ENCODE measurements at regions not wholly inside any gene's neighbourhood (a gene's known extent, or its start where the extent isn't known, plus 50 kb on each side); places are given as distances from the start of the nearest gene placed in this dataset.

DNA sequence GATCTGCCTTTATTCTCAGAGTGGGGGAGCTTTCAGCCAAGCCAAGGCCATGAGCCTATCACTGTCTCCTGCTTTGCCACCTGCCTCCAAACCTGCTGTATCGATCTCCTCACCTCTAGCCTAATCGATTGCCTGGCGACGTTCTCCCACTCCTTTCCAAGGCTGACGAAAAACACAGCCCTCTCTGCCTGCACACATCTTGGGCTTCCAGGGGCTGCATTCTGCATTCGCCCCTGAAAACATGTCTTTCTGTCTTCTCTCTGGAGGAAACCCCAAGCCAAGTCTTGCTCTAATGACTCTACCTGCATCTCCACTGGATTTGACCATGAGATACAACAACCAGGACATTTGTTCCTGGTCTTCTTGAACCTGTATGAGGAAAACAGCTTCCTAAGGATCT, 540.7 kb downstream of the BCL11B start:
- ATAC-seq (no peak), DNase-seq (no peak)
- intact Hi-C loops (cut with micrococcal nuclease) = no loop called here

DNA sequence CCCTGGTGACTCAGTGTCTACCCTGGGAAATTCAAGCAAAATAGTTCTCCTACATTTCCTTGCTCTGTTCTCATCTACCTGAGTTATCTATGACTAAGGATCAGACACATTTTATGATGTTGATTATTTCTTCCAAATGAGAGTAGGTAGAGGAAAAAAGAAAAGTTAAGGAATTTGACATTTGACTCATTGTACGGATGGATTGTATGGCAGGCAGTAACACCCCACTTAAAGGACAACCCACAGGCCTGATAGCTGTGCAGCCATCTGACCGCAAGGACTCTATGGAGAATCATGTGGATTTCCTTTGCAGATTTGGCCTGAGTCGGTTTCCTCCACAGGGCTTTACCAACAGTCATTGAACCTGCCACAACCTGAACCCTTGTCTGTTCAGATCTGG, 540.3 kb downstream of the BCL11B start:
- intact Hi-C loops (cut with micrococcal nuclease) = no loop called here
- no peak for ATAC-seq
- DNase-seq = no peak

DNA sequence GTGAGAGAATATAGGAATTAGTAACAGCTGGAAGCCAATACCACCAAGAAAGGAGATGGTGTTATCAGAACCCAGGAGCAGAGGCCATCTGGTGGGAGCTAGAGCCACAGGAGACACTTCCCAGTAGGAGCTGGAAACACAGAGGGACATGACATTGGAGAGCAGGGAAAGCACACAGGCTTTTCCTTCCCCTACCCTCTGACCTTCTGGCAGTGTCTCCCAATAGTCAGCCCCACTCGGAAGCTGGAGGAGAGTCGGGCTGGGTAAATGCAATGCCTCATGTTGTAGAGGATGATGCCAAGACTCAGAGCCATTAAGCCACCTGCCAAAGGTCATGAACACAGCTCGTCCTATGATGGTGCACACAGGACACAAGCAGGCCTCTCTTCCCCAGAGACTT, 538.5 kb downstream of the BCL11B start:
- ATAC-seq = no peak
- intact Hi-C loops (cut with micrococcal nuclease) = no loop called here

DNA sequence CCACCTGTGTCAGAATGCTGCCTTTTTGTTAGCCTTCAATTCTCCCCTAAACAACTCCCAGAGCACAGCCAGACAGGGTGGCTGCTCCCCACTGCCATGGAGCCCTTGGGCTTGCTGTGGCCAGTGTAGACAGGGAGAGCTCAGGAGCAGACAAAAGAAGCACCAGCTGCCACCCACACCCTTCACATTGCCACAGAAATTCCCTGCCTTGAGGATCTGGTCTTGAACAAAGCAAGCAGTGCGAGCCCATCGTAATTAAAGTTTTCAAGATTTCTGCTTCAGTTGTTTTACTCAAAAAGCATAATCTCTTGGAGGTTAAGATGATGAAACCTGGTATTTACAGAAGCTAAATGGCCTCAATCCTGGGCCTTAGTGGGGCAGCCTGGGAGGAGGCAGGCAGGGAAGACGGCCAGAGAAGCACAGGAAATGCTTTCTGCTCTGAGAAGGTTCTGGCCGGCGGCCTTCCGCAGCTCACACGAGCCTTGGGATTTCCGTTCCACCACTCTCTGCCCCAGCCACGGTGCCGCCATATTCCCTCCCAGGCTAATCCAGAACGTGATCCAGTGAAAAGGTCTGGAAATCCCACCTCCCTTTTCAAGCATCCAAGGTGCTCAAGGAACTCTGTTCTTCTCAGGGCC, 535.2 kb downstream of the BCL11B start:
- intact Hi-C loops (cut with micrococcal nuclease) = no loop called here
- ATAC-seq (no peak), DNase-seq (no peak)

More for the DNA sequence above, 538.5 kb downstream of the BCL11B start:
- no peak for DNase-seq

DNA sequence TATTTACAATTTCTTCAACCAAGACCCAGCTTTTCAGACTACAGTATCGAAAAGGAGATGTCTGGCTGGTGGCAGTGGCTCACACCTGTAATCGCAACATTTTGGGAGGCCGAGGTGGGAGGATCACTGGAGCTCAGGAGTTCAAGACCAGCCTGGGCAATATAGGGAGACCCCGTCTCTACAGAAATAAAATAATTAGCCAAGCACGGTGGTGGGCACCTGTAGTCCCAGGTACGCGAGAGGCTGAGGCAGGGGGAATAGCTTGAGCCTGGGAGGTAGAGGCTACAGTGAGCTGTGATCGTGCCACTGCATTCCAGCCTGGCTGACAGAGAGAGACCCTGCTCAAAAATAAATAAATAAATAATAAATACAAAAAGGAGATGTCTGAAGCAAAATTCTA, 530.5 kb downstream of the BCL11B start:
- ATAC-seq (no peak), DNase-seq (no peak)
- intact Hi-C loops (cut with micrococcal nuclease) = no loop called here

DNA sequence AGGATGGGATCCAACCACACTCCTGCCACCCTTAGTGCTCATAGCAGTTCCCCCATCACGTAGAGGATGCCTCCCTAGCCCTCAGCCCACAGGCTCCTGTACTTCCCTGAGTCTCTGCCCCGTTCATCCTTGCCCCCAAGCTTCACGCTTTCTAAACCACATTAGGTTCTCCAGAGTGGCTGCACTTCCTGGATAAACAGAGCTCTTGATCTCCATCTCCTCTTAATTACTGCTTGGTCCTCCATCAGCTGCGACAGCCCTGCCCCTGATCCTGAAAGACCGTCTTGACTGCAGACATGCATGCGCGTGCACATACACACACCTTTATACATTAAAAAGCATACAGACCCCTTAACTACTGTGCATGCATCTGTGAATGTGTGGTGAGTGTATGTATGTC, 530.0 kb downstream of the BCL11B start:
- DNase-seq (no peak), ATAC-seq (no peak)
- intact Hi-C loops (cut with micrococcal nuclease) = no loop called here

DNA sequence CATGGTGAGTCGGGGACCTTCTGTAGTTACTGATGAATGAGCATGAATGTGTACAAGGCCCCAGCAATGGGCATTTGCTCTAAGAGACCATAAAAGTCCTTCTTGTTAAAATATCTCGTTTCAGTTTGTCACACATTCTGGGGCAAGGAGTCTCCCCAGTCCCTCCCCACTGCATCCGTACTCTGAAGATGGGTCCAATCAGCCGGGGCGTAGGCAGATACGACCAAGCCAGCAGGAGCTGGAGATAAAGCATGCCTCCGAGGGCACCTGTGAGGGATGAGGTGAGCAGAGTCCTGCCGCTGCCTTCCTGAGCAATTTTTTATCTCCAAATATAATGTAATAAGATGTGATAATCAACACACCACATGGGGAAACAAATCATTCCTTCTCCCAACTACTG, 528.5 kb downstream of the BCL11B start:
- intact Hi-C loops (cut with micrococcal nuclease) = no loop called here
- DNase-seq (no peak), ATAC-seq (no peak)

DNA sequence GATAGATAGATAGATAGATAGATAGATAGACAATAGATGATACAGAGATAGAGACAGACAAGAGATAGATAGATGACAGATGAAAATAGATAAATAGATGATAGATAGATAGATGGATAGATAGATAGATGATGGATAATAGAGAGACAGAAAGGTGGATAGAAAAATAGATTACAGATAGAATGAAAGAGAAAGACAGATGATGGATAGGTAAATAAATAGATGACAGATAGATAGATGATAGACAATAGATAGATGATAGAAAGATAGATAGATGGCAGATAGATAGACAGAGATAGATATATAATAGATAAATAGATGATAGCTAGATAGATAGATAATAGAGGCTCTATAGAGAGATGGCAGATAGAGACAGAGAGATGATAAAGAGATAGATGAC, 523.0 kb downstream of the BCL11B start:
- ATAC-seq = no peak
- intact Hi-C loops (cut with micrococcal nuclease) = no loop called here
- DNase-seq = no peak

DNA sequence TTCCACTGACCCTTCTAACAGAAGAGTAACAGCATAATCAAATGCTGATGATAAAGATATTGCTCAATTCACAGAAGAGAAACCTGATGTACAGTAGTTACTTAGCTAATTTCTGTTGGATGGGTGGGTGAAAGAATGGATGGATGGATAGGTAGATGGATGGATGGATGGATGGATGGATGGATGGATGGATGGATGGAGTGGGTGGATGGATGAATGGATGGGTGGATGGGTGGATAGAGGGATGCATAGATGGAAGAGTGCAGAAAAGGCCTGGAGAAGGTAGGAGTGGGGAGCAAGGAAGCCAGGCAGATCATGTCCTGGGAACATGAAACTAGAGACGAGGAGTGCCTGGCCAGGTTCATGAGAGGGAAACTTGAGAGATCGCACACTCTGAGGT, 520.9 kb downstream of the BCL11B start:
- intact Hi-C loops (cut with micrococcal nuclease) = no loop called here
- DNase-seq = no peak
- no peak for ATAC-seq

DNA sequence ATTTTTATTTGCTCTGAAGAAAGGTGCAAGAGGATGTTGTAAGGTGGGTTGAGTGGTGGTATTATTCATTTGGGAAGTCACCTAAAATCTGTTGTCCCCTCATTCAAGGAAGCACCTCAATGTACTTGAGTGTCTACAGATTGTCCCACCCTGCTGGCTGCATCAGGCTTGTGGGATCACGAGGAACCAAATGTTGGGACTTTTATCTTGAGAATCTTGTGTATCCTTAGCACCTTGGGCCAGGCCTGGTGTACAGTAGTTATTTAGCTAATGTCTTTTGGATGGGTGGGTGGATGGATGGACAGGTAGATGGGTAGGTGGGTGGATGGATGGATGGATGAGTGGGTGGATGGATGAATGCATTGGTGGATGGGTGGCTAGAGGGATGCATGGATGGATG, 519.3 kb downstream of the BCL11B start:
- intact Hi-C loops (cut with micrococcal nuclease) = no loop called here
- no peak for ATAC-seq
- DNase-seq = no peak

DNA sequence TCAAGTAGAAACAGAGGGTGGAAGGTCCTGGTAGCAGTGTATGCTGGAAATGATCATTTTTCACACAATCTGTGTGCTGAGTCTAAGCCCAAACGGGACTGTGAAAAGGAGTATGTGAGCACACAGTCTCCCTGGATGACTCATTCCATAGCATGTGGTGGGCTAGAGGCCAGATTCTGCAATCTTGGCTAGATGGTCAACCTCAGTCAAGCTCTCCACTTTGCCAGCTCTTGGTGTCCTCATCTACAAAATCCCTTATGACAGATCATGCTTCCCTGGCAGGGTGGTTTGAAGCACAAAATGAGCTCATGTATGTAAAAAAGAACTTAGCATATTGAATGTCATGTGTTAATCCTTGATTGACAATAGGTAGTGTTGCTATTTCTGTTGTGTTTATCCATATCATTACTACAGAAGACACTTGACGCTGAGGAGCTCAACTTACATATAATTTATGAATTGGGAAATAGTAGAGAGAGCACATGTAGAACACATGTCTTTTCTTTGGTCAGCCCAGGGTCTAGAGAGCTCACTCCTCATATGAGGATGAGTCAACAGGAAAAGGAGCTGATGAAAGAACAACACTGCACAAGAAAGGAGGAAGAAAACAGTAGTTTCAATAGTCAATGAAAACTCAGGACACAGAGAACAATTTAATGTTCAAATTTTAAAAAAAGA, 517.5 kb downstream of the BCL11B start:
- intact Hi-C loops (cut with micrococcal nuclease) = no loop called here
- DNase-seq (no peak), ATAC-seq (no peak)

DNA sequence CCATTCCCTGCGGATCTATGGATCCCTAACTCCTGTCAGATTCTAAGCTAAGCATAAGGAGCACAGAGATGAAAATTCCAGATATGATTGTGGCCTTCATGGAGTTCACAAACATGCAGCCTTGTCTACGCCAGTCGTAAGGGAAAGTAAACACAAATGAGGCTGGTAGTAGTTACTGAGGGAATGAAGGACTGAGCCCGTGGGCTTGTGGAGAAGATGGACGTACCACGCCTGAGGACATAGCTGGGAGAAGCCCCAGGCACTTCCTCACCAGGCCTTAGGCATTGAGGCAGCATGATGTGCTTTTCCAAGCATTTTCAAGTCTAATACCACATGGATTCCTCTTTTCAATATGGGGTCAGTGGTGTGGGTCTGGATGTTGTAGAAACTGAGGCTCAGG, 515.2 kb downstream of the BCL11B start:
- intact Hi-C loops (cut with micrococcal nuclease) = no loop called here
- no peak for ATAC-seq
- DNase-seq = no peak

DNA sequence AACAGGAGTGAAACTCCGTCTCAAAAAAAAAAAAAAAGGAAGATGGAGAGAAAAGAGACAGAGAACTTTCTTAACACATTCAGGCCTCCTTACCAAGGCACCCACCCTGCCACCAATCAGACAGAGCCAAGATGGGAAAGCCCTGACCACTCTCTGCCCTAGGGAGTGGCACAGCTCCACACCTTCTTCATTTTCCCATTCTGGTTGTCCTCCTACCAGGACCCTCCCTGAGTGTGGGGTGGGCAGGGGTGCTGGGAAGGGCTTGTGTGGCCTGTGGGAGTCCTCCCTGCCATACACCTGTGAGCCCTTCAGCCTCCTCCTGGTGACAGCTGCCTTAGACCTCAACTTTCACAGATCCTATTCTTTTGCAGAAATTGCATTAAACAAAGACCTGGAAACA, 513.6 kb downstream of the BCL11B start:
- intact Hi-C loops (cut with micrococcal nuclease) = no loop called here
- no peak for ATAC-seq
- DNase-seq = no peak

DNA sequence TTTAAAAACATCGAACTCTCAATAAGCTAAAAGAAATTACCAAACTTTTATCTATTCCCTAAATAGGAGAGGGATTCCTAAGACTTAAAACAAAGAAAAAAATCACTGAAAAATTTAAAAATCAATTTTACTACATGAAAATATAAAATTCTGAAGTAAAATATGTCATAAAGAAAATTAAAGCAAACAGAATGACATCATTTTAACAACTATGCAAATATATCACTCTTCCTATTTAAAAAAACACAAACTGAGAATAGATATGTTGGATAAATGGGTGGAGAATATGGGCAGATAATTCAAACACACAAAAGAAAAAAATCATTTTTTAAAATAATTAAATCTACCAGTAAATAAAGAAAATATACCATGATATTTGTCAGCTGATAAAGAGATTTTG, 510.0 kb downstream of the BCL11B start:
- ATAC-seq = no peak
- intact Hi-C loops (cut with micrococcal nuclease) = no loop called here
- no peak for DNase-seq

DNA sequence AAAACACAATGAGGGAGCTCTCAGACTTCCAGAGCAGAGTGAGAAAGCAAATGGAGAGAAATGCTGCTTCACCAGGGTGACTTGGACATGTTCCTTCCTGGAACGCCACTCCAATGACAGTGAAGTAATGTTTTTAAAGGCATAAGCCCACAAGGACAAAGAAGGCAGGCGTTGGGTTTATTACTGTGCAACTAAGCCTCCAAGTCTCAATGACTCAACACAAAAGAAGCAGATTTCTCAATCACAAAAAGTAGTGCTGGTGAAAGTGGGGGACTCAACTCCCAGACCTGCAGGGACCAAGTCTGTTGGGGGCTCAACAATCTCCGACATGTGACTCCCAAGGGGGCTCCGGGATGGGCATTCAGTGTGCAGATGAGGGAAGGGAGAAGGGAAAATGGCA, 505.2 kb downstream of the BCL11B start:
- DNase-seq (no peak), ATAC-seq (no peak)
- intact Hi-C loops (cut with micrococcal nuclease) = no loop called here

DNA sequence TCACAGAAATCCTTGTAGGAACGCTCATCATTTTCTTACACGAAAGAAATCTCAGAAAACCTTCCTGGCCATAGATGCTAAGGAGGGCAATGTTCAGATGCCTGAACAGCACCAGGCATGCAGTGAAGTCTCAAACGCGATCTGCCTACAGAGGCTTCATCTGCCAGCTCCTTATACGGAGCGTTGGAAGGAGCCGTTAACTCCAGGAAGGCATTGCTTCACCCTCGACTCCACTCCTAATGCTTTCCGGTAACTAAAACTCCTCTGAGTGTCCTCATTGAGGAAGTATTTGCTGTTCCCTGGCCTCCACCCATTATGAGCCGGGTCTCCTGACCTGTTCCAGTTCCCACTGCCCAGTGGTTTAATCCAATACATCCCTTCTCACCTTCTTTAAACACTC, 502.7 kb downstream of the BCL11B start:
- no peak for ATAC-seq
- intact Hi-C loops (cut with micrococcal nuclease) = no loop called here
- DNase-seq = no peak

DNA sequence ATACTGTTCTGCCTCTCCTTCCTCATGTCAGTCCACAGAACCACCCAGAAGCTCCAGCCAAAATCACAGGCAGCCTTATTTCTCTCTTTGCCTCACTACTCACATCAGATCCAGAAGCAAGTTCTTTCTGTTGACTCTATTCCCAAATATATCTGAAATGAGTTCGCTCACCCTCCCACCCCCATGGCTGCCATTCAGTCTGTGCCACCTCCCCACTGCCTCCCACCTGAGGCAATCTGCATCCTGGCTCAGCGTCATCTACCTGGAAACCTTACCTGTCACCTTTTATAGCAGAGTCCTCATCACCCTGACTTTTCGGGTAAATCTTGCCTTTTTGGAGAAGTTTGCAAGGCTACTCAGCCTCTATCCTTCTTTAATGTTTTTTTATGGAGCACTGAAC, 501.8 kb downstream of the BCL11B start:
- DNase-seq = no peak

DNA sequence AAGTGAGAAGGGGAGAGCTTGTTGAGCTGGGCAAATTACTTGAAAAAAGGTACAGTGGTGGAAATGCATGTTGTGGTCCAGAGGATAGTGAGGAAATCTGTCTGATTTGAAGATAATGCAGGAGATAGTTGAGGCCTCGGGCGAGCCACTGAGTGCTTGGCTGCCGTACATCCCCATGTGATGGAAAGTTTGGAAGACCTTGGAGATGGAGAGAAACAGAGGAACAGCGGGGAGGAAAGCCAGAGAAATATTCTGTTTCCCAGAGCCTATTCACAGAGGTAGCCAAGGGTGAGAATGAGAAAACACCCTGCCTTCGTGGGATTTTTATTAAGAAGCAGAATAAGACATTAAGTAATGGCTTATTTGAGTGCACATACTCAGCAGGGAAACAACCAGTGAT, 498.2 kb downstream of the BCL11B start:
- no peak for DNase-seq
- intact Hi-C loops (cut with micrococcal nuclease) = no loop called here
- ATAC-seq = no peak

More for the DNA sequence above, 501.8 kb downstream of the BCL11B start:
- intact Hi-C loops (cut with micrococcal nuclease) = no loop called here
- no peak for ATAC-seq

DNA sequence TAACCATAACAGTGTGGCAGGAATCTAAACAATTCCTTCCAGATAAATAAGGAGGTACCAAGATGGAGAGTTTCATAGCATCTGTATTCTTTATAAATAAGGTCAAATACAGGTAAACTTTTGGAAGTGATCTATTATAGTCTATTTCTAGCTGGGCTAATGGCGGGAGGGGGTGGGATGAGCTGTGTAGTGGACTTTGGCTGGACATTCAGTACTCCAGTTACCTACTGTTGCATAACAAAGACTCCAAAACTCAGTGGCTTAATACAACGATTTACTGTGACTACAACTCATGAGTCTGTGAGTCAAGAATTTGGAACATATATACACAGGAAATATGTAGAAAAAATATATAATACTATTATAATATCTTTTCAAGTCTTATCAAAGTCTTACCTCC, 496.1 kb downstream of the BCL11B start:
- no peak for ATAC-seq
- no peak for DNase-seq
- intact Hi-C loops (cut with micrococcal nuclease) = no loop called here

DNA sequence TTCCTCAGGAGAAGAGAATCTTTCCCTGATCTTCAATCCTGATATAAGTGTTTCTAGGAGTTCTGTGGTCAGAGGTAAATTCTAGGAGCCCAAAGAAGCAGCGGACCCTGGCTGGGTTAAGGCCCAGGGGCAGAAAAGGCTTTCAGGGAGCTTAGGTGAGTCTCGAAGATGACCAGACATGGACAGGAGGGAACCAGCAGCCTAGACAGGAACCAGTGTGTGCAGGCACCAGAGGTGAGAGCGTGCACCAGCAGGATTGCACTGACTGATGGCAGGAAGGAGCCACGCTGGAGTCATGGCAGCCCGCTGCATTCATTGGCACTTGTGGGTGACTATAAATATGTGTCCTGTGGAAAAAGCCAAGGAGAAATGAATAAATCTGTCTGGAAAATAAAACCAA, 489.9 kb downstream of the BCL11B start:
- ATAC-seq (no peak), DNase-seq (no peak)
- intact Hi-C loops (cut with micrococcal nuclease) = no loop called here

DNA sequence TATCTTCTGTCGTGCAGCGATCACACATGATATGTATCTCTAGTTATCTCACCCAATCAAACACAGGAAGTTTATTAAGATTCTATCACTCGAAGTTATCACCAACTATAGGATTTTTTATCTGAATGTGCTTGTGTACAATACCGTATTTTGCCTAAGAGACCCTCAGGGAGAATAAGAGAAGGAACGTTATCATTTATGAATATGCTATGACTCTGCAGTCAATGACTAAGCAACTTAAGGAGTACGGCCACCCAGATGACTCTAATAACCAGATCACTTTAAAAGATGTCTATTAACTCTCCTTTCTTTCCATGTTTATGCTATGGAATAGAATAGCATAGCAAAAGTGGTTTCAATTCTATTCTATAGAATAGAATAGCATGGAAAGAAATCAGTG, 486.4 kb downstream of the BCL11B start:
- no peak for ATAC-seq

DNA sequence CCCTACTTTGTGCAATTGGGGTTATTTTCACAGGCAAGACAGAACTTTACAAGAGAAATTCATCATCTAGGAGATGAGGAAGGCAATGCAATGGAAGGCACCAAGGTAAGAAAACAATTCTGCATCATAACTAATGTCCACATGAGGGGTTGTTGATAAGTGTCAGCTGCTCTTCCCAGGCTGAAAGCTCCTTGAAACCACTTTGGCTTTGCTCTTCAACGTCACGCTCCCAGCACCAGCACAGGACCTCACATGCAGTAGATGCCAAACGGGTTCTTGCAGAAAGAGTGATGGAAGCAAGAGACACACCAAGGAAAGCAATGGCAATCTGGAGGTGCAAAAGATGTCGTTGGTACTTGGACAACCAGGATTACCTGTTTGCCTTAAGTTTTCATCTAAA, 485.5 kb downstream of the BCL11B start:
- DNase-seq = no peak

More for the DNA sequence above, 486.4 kb downstream of the BCL11B start:
- intact Hi-C loops (cut with micrococcal nuclease) = no loop called here
- DNase-seq = no peak

More for the DNA sequence above, 485.5 kb downstream of the BCL11B start:
- ATAC-seq = no peak
- intact Hi-C loops (cut with micrococcal nuclease) = no loop called here

All from left ventricle myocardium superior (tissue), 1 donor.